Stimulated activated CD8-positive, alpha-beta memory T cell treated with anti-CD3 and anti-CD28 coated beads, Interleukin-7, amount 100 ng/mL, for 48 hours (primary cell): ENCODE measurements at regions not wholly inside any gene's neighbourhood (a gene's known extent, or its start where the extent isn't known, plus 50 kb on each side); places are given as distances from the start of the nearest gene placed in this dataset.

Experiments
- DNase-seq, 2 donors: peaks; one replicate each; pipeline ENCODE4 v3.0.0-alpha.2; 2020; ENCODE audit warnings: low read depth in 1 of 2; ENCODE audit errors: extremely low read depth in 1 of 2

DNA sequence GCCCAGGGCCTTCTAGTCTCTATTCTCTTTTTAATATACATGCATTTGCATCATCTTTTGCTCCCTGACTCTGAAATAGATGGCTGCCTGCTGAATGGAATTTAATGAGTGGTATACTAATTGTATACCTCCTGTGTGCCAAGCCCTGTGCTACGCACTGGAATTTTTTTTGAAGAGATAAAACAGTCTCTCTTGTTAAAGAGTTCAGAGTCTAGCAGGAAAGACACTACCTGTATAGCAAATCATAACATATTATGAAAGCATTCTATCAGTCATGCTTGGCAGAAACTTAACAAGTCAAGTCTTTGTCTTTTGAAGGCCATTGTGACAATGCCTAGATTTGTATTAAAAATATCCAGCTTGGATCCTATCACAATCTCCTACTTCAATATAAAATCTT lies 63.7 kb upstream of the SESN3 start:
- DNase-seq, result no peak

DNA sequence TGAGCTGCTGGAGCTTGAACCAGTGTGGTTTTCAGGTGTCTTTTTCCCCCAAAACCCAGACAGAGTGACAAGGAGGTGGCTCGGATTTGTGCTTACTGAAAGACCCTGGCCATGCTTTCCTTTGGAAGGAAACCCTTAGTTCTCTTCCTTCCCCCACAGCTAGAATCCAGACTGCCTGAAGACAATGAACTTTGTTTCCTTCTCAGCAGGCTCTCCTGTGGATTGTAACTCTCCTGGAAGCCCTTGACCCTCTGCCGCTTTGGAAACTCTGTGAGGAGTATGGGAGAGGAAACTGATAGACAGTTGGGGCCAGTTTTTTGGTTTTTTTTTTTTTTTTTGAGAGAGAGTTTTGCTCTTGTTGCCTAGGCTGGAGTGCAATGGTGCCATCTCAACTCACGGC lies 62.1 kb upstream of the SESN3 start:
- no peak for DNase-seq

DNA sequence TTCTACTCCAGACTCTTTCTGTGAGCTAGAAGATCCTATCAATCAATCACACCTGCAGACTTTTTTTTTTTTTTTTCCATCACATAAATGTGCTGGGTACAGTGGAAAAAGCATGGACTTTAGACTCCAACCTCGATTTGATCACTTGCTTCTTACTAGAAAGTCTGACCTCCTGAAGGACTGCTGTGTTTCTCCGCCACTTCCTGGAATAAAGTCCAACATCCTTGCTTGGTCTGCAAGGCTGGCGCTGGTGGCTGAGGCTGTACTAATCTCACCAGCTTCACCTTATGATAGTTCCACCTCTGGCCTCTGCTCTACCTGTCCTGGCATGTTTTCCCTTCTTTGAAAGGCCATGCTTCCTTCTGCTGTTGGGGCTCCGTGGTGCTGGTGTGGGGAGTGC lies 60.9 kb upstream of the SESN3 start:
- no peak for DNase-seq

DNA sequence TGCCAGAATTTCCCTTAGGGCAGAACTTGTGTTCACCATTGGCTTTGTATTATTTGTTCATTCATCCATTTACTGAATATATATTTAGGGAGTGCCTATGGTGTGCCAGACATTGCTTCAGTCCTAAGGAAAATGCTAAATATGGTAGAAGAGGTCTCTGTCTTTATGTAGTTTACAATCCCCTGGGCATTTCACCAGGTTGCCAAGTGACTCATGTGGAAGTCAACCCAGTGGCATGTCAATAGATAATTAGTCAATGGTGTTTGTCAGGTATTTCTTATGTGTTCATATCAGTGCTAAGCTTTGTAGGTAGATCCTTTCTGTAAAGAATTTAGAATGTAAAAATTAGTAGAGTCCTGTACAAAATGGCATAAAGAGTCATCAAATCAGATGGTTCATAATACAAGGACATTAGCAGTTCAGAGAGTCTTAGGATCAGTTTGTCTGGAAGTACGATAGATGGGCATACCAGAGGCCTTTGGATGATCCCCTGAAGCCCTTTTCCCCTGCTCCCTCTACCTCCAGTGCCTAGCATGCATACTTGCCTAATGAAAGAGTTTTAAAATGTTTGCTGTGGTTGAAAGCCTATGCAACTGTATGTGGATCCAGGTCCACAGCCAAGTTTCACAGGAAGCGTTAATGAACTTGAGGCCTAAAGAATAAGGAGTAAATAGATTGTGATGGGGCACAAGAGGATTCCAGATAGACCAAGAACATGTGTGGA lies 58.5 kb upstream of the SESN3 start:
- no peak for DNase-seq

DNA sequence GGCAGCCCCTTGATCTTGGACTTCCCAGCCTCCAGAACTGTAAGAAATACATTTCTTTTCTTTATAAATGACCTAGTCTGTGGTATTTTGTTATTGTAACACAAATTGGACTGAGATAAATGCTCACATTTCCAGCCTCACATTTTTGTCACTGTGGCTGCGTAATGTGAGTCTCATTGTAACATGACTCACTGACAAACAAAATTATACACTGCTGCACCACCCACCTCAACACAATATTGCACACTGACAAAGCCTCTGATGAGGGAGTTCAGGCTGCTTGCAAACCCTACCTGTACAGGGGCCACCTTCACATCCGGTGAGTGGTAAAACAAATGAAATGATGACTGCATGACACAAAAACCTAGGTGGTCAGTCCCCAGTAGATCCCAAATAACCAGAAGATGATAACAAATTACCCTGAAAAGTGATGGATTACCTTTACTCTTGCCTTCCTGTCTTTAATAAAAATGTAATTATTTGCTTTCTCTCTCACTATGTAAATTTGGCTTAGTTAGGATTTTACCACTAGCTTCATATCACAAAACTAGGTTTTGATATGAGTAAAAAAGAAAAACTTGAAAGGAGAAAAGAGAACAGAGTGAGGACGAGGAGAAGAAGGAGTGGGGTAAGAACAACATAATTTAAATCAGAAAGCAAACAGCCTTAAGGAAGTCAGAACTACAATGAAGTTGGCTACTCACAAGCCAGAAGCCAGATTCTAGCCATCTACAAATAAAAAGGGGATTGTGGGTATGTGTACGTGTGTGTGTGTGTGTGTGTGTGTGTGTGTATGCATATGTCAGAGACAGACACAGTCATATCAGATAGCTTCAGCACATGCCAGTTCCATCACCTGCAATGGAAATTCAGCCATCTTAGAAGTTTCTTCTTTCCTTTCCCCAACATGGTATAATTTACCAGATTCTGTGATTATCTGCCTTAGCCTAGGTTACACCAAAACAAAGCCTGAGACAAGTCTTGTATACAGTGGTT lies 53.4 kb upstream of the SESN3 start:
- no peak for DNase-seq

DNA sequence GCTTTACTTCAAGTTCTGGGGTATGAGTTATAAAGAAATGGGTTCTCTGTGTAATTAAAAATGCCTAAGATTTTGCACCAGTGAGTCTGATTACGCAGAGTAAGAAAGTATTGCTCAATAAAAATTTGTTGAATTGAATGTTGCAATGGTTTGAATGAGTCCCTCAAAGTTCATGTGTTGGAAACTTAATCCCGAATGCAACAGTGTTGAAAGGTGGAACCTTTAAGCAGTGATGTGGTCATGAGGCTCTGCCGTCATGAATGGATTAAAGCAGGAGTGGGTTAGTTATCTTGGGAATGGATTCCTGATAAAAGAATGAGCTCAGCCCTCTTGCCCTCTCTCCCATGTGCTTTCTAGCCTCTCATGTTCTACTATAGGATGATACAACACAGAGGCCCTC lies 52.6 kb upstream of the SESN3 start:
- DNase-seq, result no peak

DNA sequence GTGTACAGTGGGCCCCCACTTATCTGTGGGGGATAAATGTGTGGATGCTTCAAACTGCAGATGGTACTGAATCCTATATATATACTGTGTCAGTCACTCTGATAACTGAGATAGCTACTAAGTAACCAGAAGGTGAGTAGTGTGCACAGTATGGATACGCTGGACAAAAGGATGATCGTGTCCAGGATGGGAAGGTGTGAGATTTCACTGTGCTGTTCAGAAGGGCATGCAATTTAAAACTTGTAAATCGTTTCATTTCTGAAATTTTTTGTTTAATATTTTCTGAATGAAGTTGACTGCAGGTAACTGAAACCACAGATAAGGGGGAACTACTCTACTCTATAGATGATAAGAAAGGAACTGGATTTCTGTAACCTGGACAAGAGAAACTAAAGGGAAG lies 52.1 kb upstream of the SESN3 start:
- no peak for DNase-seq

DNA sequence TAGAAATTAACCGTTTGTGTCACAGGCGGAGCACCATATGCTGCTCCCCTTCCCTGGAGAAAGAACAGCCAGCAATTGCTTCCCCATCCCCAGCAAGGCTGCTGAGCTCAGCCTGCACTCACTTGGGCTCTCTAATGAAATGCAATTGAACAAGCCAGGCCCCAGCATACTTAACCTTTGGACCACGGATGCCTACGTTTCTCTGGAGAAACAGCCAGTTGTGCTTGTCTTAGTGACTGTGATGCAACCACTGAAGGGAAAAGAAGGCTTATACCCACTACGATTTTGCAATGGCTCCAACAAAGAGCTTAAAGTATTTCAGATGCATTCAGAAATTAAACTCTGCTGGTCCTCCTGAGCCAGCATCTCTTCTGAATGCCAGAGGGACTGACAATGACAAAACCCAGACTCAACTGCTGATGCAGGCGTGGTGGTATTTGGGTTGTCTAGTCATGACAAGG lies 51.3 kb upstream of the SESN3 start:
- DNase-seq, result no peak
